ENCODE measurements at regions not wholly inside any gene's neighbourhood (a gene's known extent, or its start where the extent isn't known, plus 50 kb on each side); places are given as distances from the start of the nearest gene placed in this dataset.

GRCh38 chr13:64648293-64648692 lies 2581.8 kb downstream of the PCDH9 start:
- POLR2A ChIA-PET, result no interaction called here
- Histone ChIP-seq H3K9me3 (ENCODE audit: control insufficient read depth in 1 of 2, insufficient read depth in 1 of 2, low read depth in 1 of 2, low read length in 2 of 2) (no peaks in the 10 kb centered on the region), H3K4me2 (ENCODE audit: low read length) (no peak overlapping the region), H3K36me3 (ENCODE audit: control insufficient read depth in 1 of 2, insufficient read depth in 2 of 2, low read length in 2 of 2) (no peaks in the 10 kb centered on the region), H3K9me2 (ENCODE audit: insufficient read depth) (no peaks in the 10 kb centered on the region), H3K4me1 (ENCODE audit: control insufficient read depth in 1 of 2, insufficient read depth in 2 of 2, low read length in 2 of 2) (no peaks in the 10 kb centered on the region), H4K20me1 (ENCODE audit: insufficient read depth) (no peaks in the 10 kb centered on the region), H3K27me3 (ENCODE audit: insufficient read depth, low read length) (no peaks in the 10 kb centered on the region), H3K4me3 (replicated peaks in 1 of 2; ENCODE audit: low read depth in 1 of 2, low read length in 2 of 2) (no peak overlapping the region), H3K79me2 (ENCODE audit: insufficient read depth, low read length) (no peaks in the 10 kb centered on the region), H2AFZ (ENCODE audit: low read depth, low read length, poor library complexity, severe bottlenecking) (no peak overlapping the region), H3K27ac (ENCODE audit: low read depth, low read length) (no peak overlapping the region), H3K9ac (ENCODE audit: low read length) (no peak overlapping the region)
- DNase-seq (ENCODE audit: low read depth, low spot score) (no peak), ATAC-seq (no peak)
- no TSS peak for BruUV-seq (replicated peaks)
- CTCF ChIA-PET, result no interaction called here
- RAD21 ChIA-PET (ENCODE audit: low non-redundant PET in 1 of 2, low total read pairs in 2 of 2, uncharacterized antibody in 2 of 2, unreplicated experiment in 2 of 2), result no interaction called here
- intact Hi-C loops (cut with micrococcal nuclease), result no loop called here
- no peak for TF ChIP-seq ZNF274 (IDR thresholded peaks at IDR 0.05; ENCODE audit: low read depth, low read length)
- no peak for TF ChIP-seq YY1 (IDR thresholded peaks at IDR 0.05; ENCODE audit: extremely low read depth, insufficient replicate concordance, low read depth, low read length)
- TF ChIP-seq CEBPB (IDR thresholded peaks at IDR 0.05; ENCODE audit: low read depth), result no peak
- TF ChIP-seq, protein P1, sequence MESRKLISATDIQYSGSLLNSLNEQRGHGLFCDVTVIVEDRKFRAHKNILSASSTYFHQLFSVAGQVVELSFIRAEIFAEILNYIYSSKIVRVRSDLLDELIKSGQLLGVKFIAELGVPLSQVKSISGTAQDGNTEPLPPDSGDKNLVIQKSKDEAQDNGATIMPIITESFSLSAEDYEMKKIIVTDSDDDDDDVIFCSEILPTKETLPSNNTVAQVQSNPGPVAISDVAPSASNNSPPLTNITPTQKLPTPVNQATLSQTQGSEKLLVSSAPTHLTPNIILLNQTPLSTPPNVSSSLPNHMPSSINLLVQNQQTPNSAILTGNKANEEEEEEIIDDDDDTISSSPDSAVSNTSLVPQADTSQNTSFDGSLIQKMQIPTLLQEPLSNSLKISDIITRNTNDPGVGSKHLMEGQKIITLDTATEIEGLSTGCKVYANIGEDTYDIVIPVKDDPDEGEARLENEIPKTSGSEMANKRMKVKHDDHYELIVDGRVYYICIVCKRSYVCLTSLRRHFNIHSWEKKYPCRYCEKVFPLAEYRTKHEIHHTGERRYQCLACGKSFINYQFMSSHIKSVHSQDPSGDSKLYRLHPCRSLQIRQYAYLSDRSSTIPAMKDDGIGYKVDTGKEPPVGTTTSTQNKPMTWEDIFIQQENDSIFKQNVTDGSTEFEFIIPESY (IDR thresholded peaks at IDR 0.05; ENCODE audit: extremely low read depth, insufficient replicate concordance, low read length), result no peak
- TF ChIP-seq JUND (IDR thresholded peaks at IDR 0.05), result no peak
- no peak for TF ChIP-seq SRF (IDR thresholded peaks at IDR 0.05; ENCODE audit: low read depth)
- TF ChIP-seq ELF1 (IDR thresholded peaks at IDR 0.05; ENCODE audit: borderline replicate concordance, low read depth), result no peak
- TF ChIP-seq, protein P2, sequence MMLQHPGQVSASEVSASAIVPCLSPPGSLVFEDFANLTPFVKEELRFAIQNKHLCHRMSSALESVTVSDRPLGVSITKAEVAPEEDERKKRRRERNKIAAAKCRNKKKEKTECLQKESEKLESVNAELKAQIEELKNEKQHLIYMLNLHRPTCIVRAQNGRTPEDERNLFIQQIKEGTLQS (IDR thresholded peaks at IDR 0.05), result no peak
- TF ChIP-seq EZH2 (IDR thresholded peaks at IDR 0.05), result no peak
- TF ChIP-seq EZH2phosphoT487 (IDR thresholded peaks at IDR 0.05; ENCODE audit: borderline replicate concordance), result no peak
- TF ChIP-seq EGR1 (IDR thresholded peaks at IDR 0.05; ENCODE audit: low read depth), result no peak
- no peak for TF ChIP-seq POLR2A (IDR thresholded peaks at IDR 0.05; ENCODE audit: borderline replicate concordance, extremely low read depth, insufficient read depth, insufficient read length)
- TF ChIP-seq RAD21 (IDR thresholded peaks at IDR 0.05; ENCODE audit: low read depth), result no peak
- TF ChIP-seq, protein P3, sequence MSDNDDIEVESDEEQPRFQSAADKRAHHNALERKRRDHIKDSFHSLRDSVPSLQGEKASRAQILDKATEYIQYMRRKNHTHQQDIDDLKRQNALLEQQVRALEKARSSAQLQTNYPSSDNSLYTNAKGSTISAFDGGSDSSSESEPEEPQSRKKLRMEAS (IDR thresholded peaks at IDR 0.05), result no peak
- TF ChIP-seq ZFX (IDR thresholded peaks at IDR 0.05), result no peak
- TF ChIP-seq SP1 (IDR thresholded peaks at IDR 0.05; ENCODE audit: low read depth), result no peak
- no peak for TF ChIP-seq FOSL1 (IDR thresholded peaks at IDR 0.05; ENCODE audit: low read depth)
- no peak for TF ChIP-seq POLR2AphosphoS5 (IDR thresholded peaks at IDR 0.05; ENCODE audit: low read depth, low read length)

All from HCT116 (cell line).